ENCODE measurements at regions not wholly inside any gene's neighbourhood (a gene's known extent, or its start where the extent isn't known, plus 50 kb on each side); places are given as distances from the start of the nearest gene placed in this dataset.

- WGBS, 2 donors (ENCODE audit: low coverage in 1 of 2), result 32 to 34% methylated on average over 3 of the region's 3 CpGs
- no peaks in the 10 kb centered on the region for H3K36me3 ChIP-seq
- no peak for ATAC-seq
- H3K27ac ChIP-seq, result no peak overlapping the region
- no peaks in the 10 kb centered on the region for H3K27me3 ChIP-seq
- no peaks in the 10 kb centered on the region for H3K9me3 ChIP-seq
- no peak overlapping the region for H3K4me3 ChIP-seq
- TF ChIP-seq POLR2AphosphoS5 (IDR thresholded peaks at IDR 0.05) (no peak), CTCF (IDR thresholded peaks at IDR 0.05) (no peak), EP300 (IDR thresholded peaks at IDR 0.05) (no peak), POLR2A (IDR thresholded peaks at IDR 0.05) (no peak)
- H3K4me1 ChIP-seq, result no peaks in the 10 kb centered on the region
These were observed 1169.9 kb downstream of the TYW1 start for GRCh38 chr7:68166525-68166924.

- Histone ChIP-seq H3K4me3 (no peak overlapping the region), H3K27me3 (no peaks in the 10 kb centered on the region), H3K36me3 (no peaks in the 10 kb centered on the region), H3K9me3 (no peaks in the 10 kb centered on the region), H3K4me1 (no peaks in the 10 kb centered on the region), H3K27ac (no peak overlapping the region)
- ATAC-seq, result no peak
- TF ChIP-seq EP300 (IDR thresholded peaks at IDR 0.05) (no peak), POLR2A (IDR thresholded peaks at IDR 0.05) (no peak), POLR2AphosphoS5 (IDR thresholded peaks at IDR 0.05) (no peak), CTCF (IDR thresholded peaks at IDR 0.05) (no peak)
- WGBS, 2 donors (ENCODE audit: low coverage in 1 of 2), result 89 to 100% methylated on average over 1 to 3 of the region's 7 CpGs
These were observed 1176.9 kb downstream of the TYW1 start for GRCh38 chr7:68173513-68173912.

GRCh38 chr7:68176974-68177373 lies 1180.3 kb downstream of the TYW1 start:
- ATAC-seq, result no peak
- Histone ChIP-seq H3K4me3 (no peak overlapping the region), H3K36me3 (no peaks in the 10 kb centered on the region), H3K27ac (no peak overlapping the region), H3K27me3 (no peaks in the 10 kb centered on the region), H3K9me3 (no peaks in the 10 kb centered on the region), H3K4me1 (no peaks in the 10 kb centered on the region)
- 14 to 35% methylated on average over 5 to 9 of the region's 9 CpGs for WGBS, 2 donors (ENCODE audit: low coverage in 1 of 2)
- TF ChIP-seq CTCF (IDR thresholded peaks at IDR 0.05), result peak; percentile 47 to 71 (median 68)
- no peak for TF ChIP-seq POLR2A (IDR thresholded peaks at IDR 0.05)

GRCh38 chr7:68180761-68181160 lies 1184.1 kb downstream of the TYW1 start:
- no peaks in the 10 kb centered on the region for H3K36me3 ChIP-seq
- ATAC-seq, result no peak
- TF ChIP-seq POLR2A (IDR thresholded peaks at IDR 0.05), result no peak
- TF ChIP-seq CTCF (IDR thresholded peaks at IDR 0.05), result no peak
- TF ChIP-seq EP300 (IDR thresholded peaks at IDR 0.05), result no peak
- no peak for TF ChIP-seq POLR2AphosphoS5 (IDR thresholded peaks at IDR 0.05)
- H3K9me3 ChIP-seq, result no peaks in the 10 kb centered on the region
- no peak overlapping the region for H3K27ac ChIP-seq
- H3K4me3 ChIP-seq, result no peak overlapping the region
- no peaks in the 10 kb centered on the region for H3K27me3 ChIP-seq
- WGBS, 2 donors (ENCODE audit: low coverage in 1 of 2), result 62 to 66% methylated on average over 3 to 5 of the region's 5 CpGs
- H3K4me1 ChIP-seq, result no peaks in the 10 kb centered on the region

GRCh38 chr7:68183176-68183575 lies 1186.5 kb downstream of the TYW1 start:
- Histone ChIP-seq H3K27ac (no peak overlapping the region), H3K9me3 (no peaks in the 10 kb centered on the region), H3K4me1 (no peaks in the 10 kb centered on the region), H3K27me3 (no peaks in the 10 kb centered on the region), H3K4me3 (no peak overlapping the region), H3K36me3 (no peaks in the 10 kb centered on the region)
- TF ChIP-seq POLR2A (IDR thresholded peaks at IDR 0.05) (no peak), CTCF (IDR thresholded peaks at IDR 0.05) (no peak), POLR2AphosphoS5 (IDR thresholded peaks at IDR 0.05) (no peak), EP300 (IDR thresholded peaks at IDR 0.05) (no peak)
- WGBS, 2 donors (ENCODE audit: low coverage in 1 of 2), result 62 to 86% methylated on average over 1 to 4 of the region's 6 CpGs
- no peak for ATAC-seq

Measured in gastroesophageal sphincter (tissue), 4 donors.